ENCODE measurements at regions not wholly inside any gene's neighbourhood (a gene's known extent, or its start where the extent isn't known, plus 50 kb on each side); places are given as distances from the start of the nearest gene placed in this dataset.

DNA sequence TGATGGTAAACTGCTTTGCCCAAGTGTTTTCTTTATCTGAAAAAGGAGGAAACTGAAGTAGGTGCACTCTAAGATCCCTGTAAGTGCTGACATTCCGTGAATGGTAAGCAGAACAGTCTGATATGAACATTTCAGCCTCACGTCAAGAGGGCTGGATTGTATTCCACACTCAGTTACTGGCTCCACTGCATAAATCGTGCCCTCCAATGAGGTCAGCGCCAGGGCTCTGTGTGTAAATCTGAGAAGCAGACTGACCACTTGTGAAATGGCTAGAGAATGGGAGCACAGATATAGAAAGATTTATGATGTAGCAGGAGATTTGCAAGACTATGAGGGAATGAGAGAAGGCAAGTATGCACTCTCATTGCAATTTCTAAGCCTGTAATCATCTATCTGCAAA lies 153.0 kb downstream of the ICOS start:
- TF ChIP-seq, protein P1, sequence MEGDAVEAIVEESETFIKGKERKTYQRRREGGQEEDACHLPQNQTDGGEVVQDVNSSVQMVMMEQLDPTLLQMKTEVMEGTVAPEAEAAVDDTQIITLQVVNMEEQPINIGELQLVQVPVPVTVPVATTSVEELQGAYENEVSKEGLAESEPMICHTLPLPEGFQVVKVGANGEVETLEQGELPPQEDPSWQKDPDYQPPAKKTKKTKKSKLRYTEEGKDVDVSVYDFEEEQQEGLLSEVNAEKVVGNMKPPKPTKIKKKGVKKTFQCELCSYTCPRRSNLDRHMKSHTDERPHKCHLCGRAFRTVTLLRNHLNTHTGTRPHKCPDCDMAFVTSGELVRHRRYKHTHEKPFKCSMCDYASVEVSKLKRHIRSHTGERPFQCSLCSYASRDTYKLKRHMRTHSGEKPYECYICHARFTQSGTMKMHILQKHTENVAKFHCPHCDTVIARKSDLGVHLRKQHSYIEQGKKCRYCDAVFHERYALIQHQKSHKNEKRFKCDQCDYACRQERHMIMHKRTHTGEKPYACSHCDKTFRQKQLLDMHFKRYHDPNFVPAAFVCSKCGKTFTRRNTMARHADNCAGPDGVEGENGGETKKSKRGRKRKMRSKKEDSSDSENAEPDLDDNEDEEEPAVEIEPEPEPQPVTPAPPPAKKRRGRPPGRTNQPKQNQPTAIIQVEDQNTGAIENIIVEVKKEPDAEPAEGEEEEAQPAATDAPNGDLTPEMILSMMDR (IDR thresholded peaks at IDR 0.05; ENCODE audit: low read depth, low read length): no peak
- peak in 1 of 2 donors; percentile 36 for DNase-seq (ENCODE audit: low read depth in 1 of 2, low spot score in 1 of 2)
- H3K27ac ChIP-seq: no peak overlapping the region
- no peaks in the 10 kb centered on the region for H3K9me3 ChIP-seq (ENCODE audit: low read depth)
- H3K27me3 ChIP-seq: no peaks in the 10 kb centered on the region
- H3K36me3 ChIP-seq: no peaks in the 10 kb centered on the region
- H3K4me1 ChIP-seq (ENCODE audit: low read depth): no peaks in the 10 kb centered on the region
- H3K4me3 ChIP-seq: no peak overlapping the region

DNA sequence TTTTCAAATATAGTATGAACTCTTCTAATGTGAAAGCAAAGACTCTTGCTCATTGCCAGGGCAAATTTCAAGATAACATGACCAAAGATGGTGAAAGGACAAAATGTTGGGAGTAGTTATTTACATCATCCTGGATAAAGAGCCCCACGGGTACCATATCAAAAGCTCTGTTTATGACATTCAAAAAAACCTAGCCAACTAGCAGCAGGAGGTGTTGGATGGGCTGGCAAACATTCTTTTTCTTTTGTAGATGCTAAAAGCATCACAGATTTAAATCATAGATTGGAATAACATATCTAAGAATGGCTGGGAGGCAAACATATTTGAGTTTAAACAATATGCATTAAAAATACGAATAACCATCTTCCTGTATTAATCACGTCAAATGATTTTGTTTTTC lies 153.5 kb downstream of the ICOS start:
- Histone ChIP-seq H3K4me3 (no peak overlapping the region), H3K27ac (no peak overlapping the region), H3K36me3 (no peaks in the 10 kb centered on the region), H3K4me1 (ENCODE audit: low read depth) (no peaks in the 10 kb centered on the region), H3K9me3 (ENCODE audit: low read depth) (no peaks in the 10 kb centered on the region), H3K27me3 (no peaks in the 10 kb centered on the region)
- no peak for DNase-seq (ENCODE audit: low read depth in 1 of 2, low spot score in 1 of 2)
- TF ChIP-seq, protein P1 (IDR thresholded peaks at IDR 0.05; ENCODE audit: low read depth, low read length): no peak

DNA sequence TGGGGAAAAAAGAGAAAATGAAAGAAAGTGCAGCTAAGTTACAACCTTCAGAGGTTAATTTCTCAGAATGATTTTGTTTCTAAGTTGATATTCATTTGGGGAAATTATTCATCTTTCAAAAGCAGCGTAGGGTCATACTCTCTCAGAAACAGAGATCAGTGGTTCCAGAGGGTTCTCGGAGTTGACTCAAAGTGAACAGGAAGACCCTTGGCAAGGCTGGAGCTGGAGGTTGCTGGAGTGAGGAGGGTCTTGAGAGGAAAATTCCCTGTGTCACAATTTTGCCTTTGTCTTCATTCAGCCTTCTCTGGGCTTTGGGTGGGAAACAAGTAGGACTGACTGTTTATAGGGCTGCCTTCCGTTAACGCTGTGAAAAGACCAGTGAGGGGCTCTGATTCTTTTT lies 168.2 kb downstream of the ICOS start:
- Histone ChIP-seq H3K27me3 (no peaks in the 10 kb centered on the region), H3K9me3 (ENCODE audit: low read depth) (no peaks in the 10 kb centered on the region), H3K4me3 (no peak overlapping the region), H3K27ac (no peak overlapping the region), H3K36me3 (no peaks in the 10 kb centered on the region), H3K4me1 (ENCODE audit: low read depth) (no peaks in the 10 kb centered on the region)
- TF ChIP-seq, protein P1 (IDR thresholded peaks at IDR 0.05; ENCODE audit: low read depth, low read length): no peak
- no peak for DNase-seq (ENCODE audit: low read depth in 1 of 2, low spot score in 1 of 2)

DNA sequence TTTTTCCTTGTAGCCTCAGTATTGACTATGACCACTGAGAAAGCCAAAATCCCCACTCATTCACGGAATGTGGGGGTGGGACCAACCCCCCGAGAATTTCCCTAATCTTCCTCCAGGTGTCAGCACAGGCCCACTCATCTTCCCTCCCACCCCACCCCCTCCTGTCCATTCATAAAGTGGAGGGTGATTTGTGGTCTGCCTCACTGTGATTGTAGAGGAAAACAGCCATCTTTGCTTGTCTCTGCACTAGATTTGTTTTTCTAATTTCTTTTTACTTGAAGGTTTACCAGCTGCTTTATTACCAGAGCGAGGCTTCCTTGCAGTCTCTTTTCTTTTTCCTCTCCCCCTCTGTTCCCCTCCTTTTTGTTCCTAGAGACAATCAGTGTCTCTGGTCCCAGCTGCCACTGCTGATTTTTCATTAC lies 171.8 kb downstream of the ICOS start:
- no peaks in the 10 kb centered on the region for H3K4me1 ChIP-seq (ENCODE audit: low read depth)
- no peak overlapping the region for H3K27ac ChIP-seq

DNA sequence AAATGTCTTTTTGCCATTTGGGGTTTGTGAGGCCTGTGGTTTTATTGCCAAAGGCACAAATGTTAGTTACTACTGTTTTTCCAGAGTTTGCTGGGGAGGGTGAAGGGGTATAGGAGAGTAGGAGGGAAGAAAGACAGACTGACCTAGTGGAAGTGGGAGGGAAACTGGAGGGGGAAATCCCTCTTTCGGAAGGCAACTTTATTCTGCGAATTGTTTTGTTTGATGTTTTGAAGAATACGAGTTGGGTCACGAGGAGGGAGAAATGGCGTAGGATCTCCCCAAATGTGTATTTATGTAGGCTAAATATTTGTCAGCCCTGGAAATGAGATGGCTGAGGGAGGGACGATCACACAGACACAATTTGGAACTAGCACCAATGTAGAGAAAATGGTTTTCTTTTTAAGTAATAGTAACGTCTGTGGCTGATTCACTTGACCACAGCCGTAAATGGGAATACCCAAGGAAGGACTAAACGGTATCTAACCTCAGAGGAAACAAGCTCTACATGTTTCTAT lies 172.3 kb downstream of the ICOS start:
- no peak overlapping the region for H3K27ac ChIP-seq
- no peak for DNase-seq (ENCODE audit: low read depth in 1 of 2, low spot score in 1 of 2)
- no peaks in the 10 kb centered on the region for H3K9me3 ChIP-seq (ENCODE audit: low read depth)
- no peaks in the 10 kb centered on the region for H3K27me3 ChIP-seq
- no peaks in the 10 kb centered on the region for H3K4me1 ChIP-seq (ENCODE audit: low read depth)
- H3K4me3 ChIP-seq: no peak overlapping the region
- TF ChIP-seq, protein P1 (IDR thresholded peaks at IDR 0.05; ENCODE audit: low read depth, low read length): no peak
- H3K36me3 ChIP-seq: no peaks in the 10 kb centered on the region

More for the DNA sequence above, 171.8 kb downstream of the ICOS start:
- Histone ChIP-seq H3K4me3 (no peak overlapping the region), H3K36me3 (no peaks in the 10 kb centered on the region), H3K9me3 (ENCODE audit: low read depth) (no peaks in the 10 kb centered on the region), H3K27me3 (no peaks in the 10 kb centered on the region)
- peak; percentile 27 to 49 for DNase-seq (ENCODE audit: low read depth in 1 of 2, low spot score in 1 of 2)
- TF ChIP-seq, protein P1 (IDR thresholded peaks at IDR 0.05; ENCODE audit: low read depth, low read length): no peak

DNA sequence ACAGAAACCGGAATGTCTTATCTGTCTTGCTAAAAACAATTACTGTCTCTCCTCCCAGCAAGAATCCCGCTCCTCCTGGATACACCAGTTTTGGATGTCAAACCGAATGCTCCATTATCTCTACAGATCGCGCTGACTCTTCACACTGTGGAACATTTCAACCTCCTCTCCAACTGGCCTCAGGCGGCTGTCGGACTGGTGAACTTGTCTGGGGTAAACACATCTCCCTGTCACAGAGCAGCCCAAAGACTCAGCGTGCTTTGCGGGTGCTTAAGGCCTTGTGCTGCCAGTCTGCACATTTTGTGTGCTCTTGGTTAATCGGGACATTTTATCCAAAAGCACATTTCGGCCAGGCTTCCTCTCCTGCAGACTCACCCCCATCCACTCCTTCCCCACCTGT lies 173.1 kb downstream of the ICOS start:
- TF ChIP-seq, protein P1 (IDR thresholded peaks at IDR 0.05; ENCODE audit: low read depth, low read length): no peak
- H3K27ac ChIP-seq: no peak overlapping the region
- no peaks in the 10 kb centered on the region for H3K9me3 ChIP-seq (ENCODE audit: low read depth)
- H3K4me1 ChIP-seq (ENCODE audit: low read depth): no peaks in the 10 kb centered on the region
- H3K27me3 ChIP-seq: no peaks in the 10 kb centered on the region
- DNase-seq (ENCODE audit: low read depth in 1 of 2, low spot score in 1 of 2): peak in 1 of 2 donors; percentile 5
- no peak overlapping the region for H3K4me3 ChIP-seq
- no peaks in the 10 kb centered on the region for H3K36me3 ChIP-seq
